ENCODE measurements at regions not wholly inside any gene's neighbourhood (a gene's known extent, or its start where the extent isn't known, plus 50 kb on each side); places are given as distances from the start of the nearest gene placed in this dataset.

GRCh38 chr18:76747676-76748075, 74.7 kb upstream of the ZNF236 start (continued):
- TF ChIP-seq CTCF (IDR thresholded peaks at IDR 0.05 in 2 of 3, conservative IDR thresholded peaks at IDR 0.05 in 1 of 3; ENCODE audit: borderline replicate concordance in 1 of 3, insufficient read depth in 1 of 3, low read depth in 2 of 3, low read length in 2 of 3): no peak
- TF ChIP-seq ATF3 (IDR thresholded peaks at IDR 0.05): no peak
- no peak for TF ChIP-seq SIN3A (IDR thresholded peaks at IDR 0.05; ENCODE audit: low read depth)

GRCh38 chr18:76741346-76741745, 81.0 kb upstream of the ZNF236 start:
- intact Hi-C loops (cut with micrococcal nuclease): no loop called here
- ATAC-seq: no peak

More at GRCh38 chr18:76741346-76741745, 81.0 kb upstream of the ZNF236 start:
- TF ChIP-seq POLR2A (IDR thresholded peaks at IDR 0.05; ENCODE audit: borderline replicate concordance, extremely low read depth, insufficient read depth, insufficient read length) (no peak), SIN3A (IDR thresholded peaks at IDR 0.05; ENCODE audit: low read depth) (no peak), EGR1 (IDR thresholded peaks at IDR 0.05; ENCODE audit: low read depth) (no peak), POLR2AphosphoS5 (IDR thresholded peaks at IDR 0.05; ENCODE audit: low read depth, low read length) (no peak), ZNF274 (IDR thresholded peaks at IDR 0.05; ENCODE audit: low read depth, low read length) (no peak), FOSL1 (IDR thresholded peaks at IDR 0.05; ENCODE audit: low read depth) (no peak), YY1 (IDR thresholded peaks at IDR 0.05; ENCODE audit: extremely low read depth, insufficient replicate concordance, low read depth, low read length) (no peak), RAD21 (IDR thresholded peaks at IDR 0.05; ENCODE audit: low read depth) (no peak), SRF (IDR thresholded peaks at IDR 0.05; ENCODE audit: low read depth) (no peak), JUND (IDR thresholded peaks at IDR 0.05) (no peak), CEBPB (IDR thresholded peaks at IDR 0.05; ENCODE audit: low read depth) (no peak), CTCF (IDR thresholded peaks at IDR 0.05 in 2 of 3, conservative IDR thresholded peaks at IDR 0.05 in 1 of 3; ENCODE audit: borderline replicate concordance in 1 of 3, insufficient read depth in 1 of 3, low read depth in 2 of 3, low read length in 2 of 3) (no peak), SP1 (IDR thresholded peaks at IDR 0.05; ENCODE audit: low read depth) (no peak), CBX3 (IDR thresholded peaks at IDR 0.05; ENCODE audit: low read depth) (no peak), ATF3 (IDR thresholded peaks at IDR 0.05) (no peak)
- BruUV-seq (replicated peaks): no TSS peak
- Histone ChIP-seq H3K9ac (ENCODE audit: low read length) (no peak overlapping the region), H3K27me3 (ENCODE audit: insufficient read depth, low read length) (no peaks in the 10 kb centered on the region), H3K36me3 (ENCODE audit: control insufficient read depth in 1 of 2, insufficient read depth in 2 of 2, low read length in 2 of 2) (no peaks in the 10 kb centered on the region), H4K20me1 (ENCODE audit: insufficient read depth) (no peaks in the 10 kb centered on the region), H3K4me2 (ENCODE audit: low read length) (peak overlapping the region; percentile 74; the same call in 1 of the 2 replicates), H2AFZ (ENCODE audit: low read depth, low read length, poor library complexity, severe bottlenecking) (peak overlapping the region; percentile 95), H3K79me2 (ENCODE audit: insufficient read depth, low read length) (no peaks in the 10 kb centered on the region), H3K4me3 (replicated peaks in 1 of 2; ENCODE audit: low read depth in 1 of 2, low read length in 2 of 2) (no peak overlapping the region), H3K4me1 (ENCODE audit: control insufficient read depth in 1 of 2, insufficient read depth in 2 of 2, low read length in 2 of 2) (peaks cover 11 to 18% of the 10 kb centered on the region in 2 experiments; a peak in 3 of 4 replicates), H3K27ac (ENCODE audit: low read depth, low read length) (no peak overlapping the region), H3K9me3 (ENCODE audit: control insufficient read depth in 1 of 2, insufficient read depth in 1 of 2, low read depth in 1 of 2, low read length in 2 of 2) (no peaks in the 10 kb centered on the region), H3K9me2 (ENCODE audit: insufficient read depth) (no peaks in the 10 kb centered on the region)
- ChIA-PET POLR2A (no interaction called here), CTCF (no interaction called here), RAD21 (ENCODE audit: low non-redundant PET in 1 of 2, low total read pairs in 2 of 2, uncharacterized antibody in 2 of 2, unreplicated experiment in 2 of 2) (no interaction called here)
- no peak for DNase-seq (ENCODE audit: low read depth, low spot score)

All from HCT116 (cell line).